ENCODE measurements at regions not wholly inside any gene's neighbourhood (a gene's known extent, or its start where the extent isn't known, plus 50 kb on each side); places are given as distances from the start of the nearest gene placed in this dataset.
A peak's percentile ranks its signal among the peaks of the same experiment; 100 is the strongest.

- no peak for DNase-seq
- Mint-ChIP-seq H3K27ac (no peak overlapping the region), H3K4me3 (no peak overlapping the region)
Measured at GRCh38 chr13:22175815-22176214, 504.9 kb downstream of the FGF9 start.

More at GRCh38 chr13:22175815-22176214, 504.9 kb downstream of the FGF9 start:
- Histone ChIP-seq H2BK20ac (ENCODE audit: low read depth, low read length, poor library complexity, severe bottlenecking) (no peak overlapping the region), H2AK5ac (ENCODE audit: insufficient read length, low read length) (no peak overlapping the region), H3K9me3 (ENCODE audit: control insufficient read depth, low read depth, low read length) (no peaks in the 10 kb centered on the region), H3K23ac (ENCODE audit: insufficient read length, low read depth, low read length) (no peak overlapping the region), H3K27ac (ENCODE audit: insufficient read length, low read depth, low read length) (no peak overlapping the region), H3K23me2 (ENCODE audit: insufficient read length, low read depth, low read length, poor library complexity, severe bottlenecking) (no peaks in the 10 kb centered on the region), H3K14ac (ENCODE audit: insufficient read depth, low read length) (no peak overlapping the region), H3K79me2 (ENCODE audit: insufficient read depth, low read length) (no peaks in the 10 kb centered on the region), H3K4me2 (ENCODE audit: insufficient read depth, insufficient read length, low read length) (no peak overlapping the region), H2AFZ (ENCODE audit: low read length) (no peak overlapping the region), H4K8ac (replicated peaks; ENCODE audit: insufficient read length, low read depth, low read length) (no peak overlapping the region), H2BK15ac (ENCODE audit: low read depth, low read length) (no peak overlapping the region), H4K5ac (ENCODE audit: insufficient read length, low read depth, low read length) (no peak overlapping the region), H3K79me1 (ENCODE audit: insufficient read depth, low read depth, low read length, poor library complexity, severe bottlenecking) (no peaks in the 10 kb centered on the region), H3K4ac (ENCODE audit: low read depth, low read length) (no peak overlapping the region), H3K56ac (ENCODE audit: insufficient read length, low read depth, low read length) (no peak overlapping the region), H3K4me1 (ENCODE audit: insufficient read depth, low read length) (no peaks in the 10 kb centered on the region), H3K9ac (ENCODE audit: extremely low read depth, insufficient read length, low read length) (no peak overlapping the region), H2BK12ac (ENCODE audit: insufficient read length, low read depth, low read length) (no peak overlapping the region), H3K18ac (ENCODE audit: insufficient read length, low read depth, low read length) (no peak overlapping the region), H2BK5ac (ENCODE audit: insufficient read length, low read length) (no peak overlapping the region), H4K91ac (ENCODE audit: insufficient read length, low read depth, low read length) (no peak overlapping the region), H4K20me1 (ENCODE audit: control insufficient read depth, insufficient read depth, insufficient read length) (no peaks in the 10 kb centered on the region), H3T11ph (ENCODE audit: low read length) (no peak overlapping the region), H3K27me3 (ENCODE audit: insufficient read depth, low read length) (no peaks in the 10 kb centered on the region), H2BK120ac (ENCODE audit: low read depth, low read length, poor library complexity, severe bottlenecking) (no peak overlapping the region)
- peak; percentile 50; the same call in 2 of the 3 replicates for TF ChIP-seq CTCF (conservative IDR thresholded peaks at IDR 0.05)
- Mint-ChIP-seq H3K27me3 (ENCODE audit: low read depth) (no peaks in the 10 kb centered on the region), H3K9me3 (peaks cover 2 to 15% of the 10 kb centered on the region in 2 experiments), H3K36me3 (ENCODE audit: insufficient read depth in 1 of 3, low read depth in 3 of 3) (peaks cover 0 to 9% (median 0%) of the 10 kb centered on the region in 3 experiments; a peak in 1 of 7 replicates), H3K4me1 (peaks cover 2 to 3% of the 10 kb centered on the region in 2 experiments; a peak in 1 of 4 replicates)
- WGBS (ENCODE audit: extremely low coverage, insufficient read length, low lambda C conversion rate) = no CpG with 5 or more reads among the region's 7 CpGs
